IMR-90 (cell line): ENCODE measurements at regions not wholly inside any gene's neighbourhood (a gene's known extent, or its start where the extent isn't known, plus 50 kb on each side); places are given as distances from the start of the nearest gene placed in this dataset.

Experiments used
- ATAC-seq: fragments of 200-7000 bp; cut with Tn5 transposase; 2 replicates; pipeline ENCODE4 v1.9.1; 2020; ENCODE audit warnings: low read depth, mild to moderate bottlenecking, moderate library complexity
- BruUV-seq: library from RNA; stranded (reverse); fragments of 400-500 nt; replicated peaks from 2 replicates; lab custom pipeline; 2021; lab: Mats Ljungman, UMichigan
- CTCF ChIA-PET: fragments of 300-600 bp; formaldehyde crosslinking; extraction: SDS; loops from one replicate; lab custom pipeline; 2021; ENCODE audit warnings: antibody characterized with exemption; lab: Yijun Ruan, JAX
- POLR2A ChIA-PET: fragments of 300-600 bp; sonication (Branson Sonifier 250); formaldehyde crosslinking; loops from one replicate; lab custom pipeline; 2022; ENCODE audit warnings: antibody characterized with exemption; ENCODE audit not compliant: unreplicated experiment; lab: Charles Lee
- DNase-seq: peaks from one replicate; pipeline ENCODE4 v3.0.0; 2013
- H2AFZ ChIP-seq: replicated peaks from 2 replicates; pipeline ENCODE3; 2013; ENCODE audit warnings: low read length, mild to moderate bottlenecking; ENCODE audit not compliant: poor library complexity
- H2AK5ac ChIP-seq: 2 replicates; pipeline ENCODE4 v1.6.1; 2013; ENCODE audit warnings: low read depth, low read length, inconsistent platforms
- H2AK9ac ChIP-seq: replicated peaks from 2 replicates; pipeline ENCODE3; 2013; ENCODE audit warnings: mild to moderate bottlenecking, low read depth, low read length, moderate library complexity; ENCODE audit not compliant: poor library complexity
- H2BK120ac ChIP-seq: 2 replicates; pipeline ENCODE4 v1.6.1; 2013; ENCODE audit warnings: low read depth, low read length, inconsistent platforms
- H2BK15ac ChIP-seq: 3 replicates; pipeline ENCODE4 v1.6.1; 2013; ENCODE audit warnings: low read depth, low read length, inconsistent platforms
- H2BK20ac ChIP-seq: 2 replicates; pipeline ENCODE4 v1.6.1; 2013; ENCODE audit warnings: low read depth, mild to moderate bottlenecking, inconsistent platforms, low read length, moderate library complexity
- H2BK5ac ChIP-seq: 2 replicates; pipeline ENCODE4 v1.6.1; 2013; ENCODE audit warnings: mild to moderate bottlenecking, low read depth, low read length, inconsistent platforms; ENCODE audit not compliant: poor library complexity, severe bottlenecking
- H3K14ac ChIP-seq: replicated peaks from 2 replicates; pipeline ENCODE4 v1.6.1; 2013; ENCODE audit warnings: low read depth, low read length, inconsistent platforms
- H3K18ac ChIP-seq: 2 replicates; pipeline ENCODE4 v1.6.1; 2013; ENCODE audit warnings: low read depth, low read length, control low read depth
- H3K23ac ChIP-seq: 2 replicates; pipeline ENCODE4 v1.6.1; 2013; ENCODE audit warnings: low read depth, low read length, inconsistent platforms
- H3K27ac ChIP-seq: 2 replicates; pipeline ENCODE4 v1.5.1; 2013; ENCODE audit warnings: mild to moderate bottlenecking, control low read depth, low read length; ENCODE audit not compliant: insufficient read depth
- H3K27me3 ChIP-seq: 2 replicates; pipeline ENCODE4 v1.6.1; 2013; ENCODE audit warnings: low read length; ENCODE audit not compliant: control insufficient read depth, insufficient read depth
- H3K36me3 ChIP-seq: 2 replicates; pipeline ENCODE4 v1.6.1; 2013; ENCODE audit warnings: low read length, mixed read lengths; ENCODE audit not compliant: control insufficient read depth, insufficient read depth
- H3K4ac ChIP-seq: 2 replicates; pipeline ENCODE4 v1.6.1; 2013; ENCODE audit warnings: low read depth, low read length, inconsistent platforms
- H3K4me1 ChIP-seq: 2 replicates; pipeline ENCODE4 v1.6.1; 2013; ENCODE audit warnings: low read length, mixed read lengths; ENCODE audit not compliant: control insufficient read depth, insufficient read depth
- H3K4me2 ChIP-seq: 2 replicates; pipeline ENCODE4 v1.6.1; 2013; ENCODE audit warnings: low read depth, mild to moderate bottlenecking, control low read depth, low read length, moderate library complexity
- H3K4me3 ChIP-seq: 2 replicates; pipeline ENCODE4 v1.5.1; 2013; ENCODE audit warnings: low read depth, mild to moderate bottlenecking, control low read depth, low read length, moderate library complexity; ENCODE audit not compliant: insufficient read depth
- H3K56ac ChIP-seq: 2 replicates; pipeline ENCODE4 v1.6.1; 2013; ENCODE audit warnings: low read length, inconsistent platforms; ENCODE audit not compliant: insufficient read depth; ENCODE audit errors: extremely low read depth
- H3K79me1 ChIP-seq, 2 experiments: 2 replicates each; pipeline ENCODE4 v1.6.1; 2013; ENCODE audit warnings: low read length in 2 of 2, inconsistent platforms in 1 of 2, low read depth in 1 of 2
- H3K9ac ChIP-seq: 2 replicates; pipeline ENCODE4 v1.6.1; 2013; ENCODE audit warnings: low read depth, low read length, control low read depth
- H3K9me1 ChIP-seq: 2 replicates; pipeline ENCODE4 v1.6.1; 2013; ENCODE audit warnings: low read length, inconsistent platforms; ENCODE audit not compliant: insufficient read depth
- H3K9me3 ChIP-seq: 2 replicates; pipeline ENCODE4 v1.6.1; 2013; ENCODE audit warnings: low read length; ENCODE audit not compliant: control insufficient read depth, insufficient read depth
- H4K20me1 ChIP-seq: 2 replicates; pipeline ENCODE4 v1.6.1; 2013; ENCODE audit warnings: low read length, inconsistent platforms; ENCODE audit not compliant: insufficient read depth
- H4K5ac ChIP-seq: 2 replicates; pipeline ENCODE4 v1.6.1; 2013; ENCODE audit warnings: mild to moderate bottlenecking, low read depth, low read length, control low read depth
- H4K8ac ChIP-seq, 2 experiments: 2 replicates each; pipeline ENCODE4 v1.6.1; 2013; ENCODE audit warnings: low read depth in 2 of 2, low read length in 2 of 2, control low read depth in 1 of 2, inconsistent platforms in 1 of 2
- H4K91ac ChIP-seq: 2 replicates; pipeline ENCODE4 v1.6.1; 2013; ENCODE audit warnings: low read depth, low read length, inconsistent platforms; ENCODE audit not compliant: insufficient read depth
- BHLHE40 ChIP-seq: fragments of 150-350 bp; IDR thresholded peaks from 2 replicates; pipeline ENCODE4 v1.6.1; 2016; ENCODE audit warnings: mild to moderate bottlenecking, low read depth, low read length
- CEBPB ChIP-seq: IDR thresholded peaks from 2 replicates; pipeline ENCODE4 v1.6.1; 2012; ENCODE audit warnings: low read depth, low read length, improper control_type of control experiment
- CHD1 ChIP-seq: IDR thresholded peaks from 2 replicates; pipeline ENCODE4 v1.6.1; 2012; ENCODE audit warnings: low read depth, low read length, improper control_type of control experiment
- CTCF ChIP-seq: conservative IDR thresholded peaks from 2 replicates; pipeline ENCODE4 v1.5.1; 2012; ENCODE audit warnings: mild to moderate bottlenecking, low read depth, low read length, improper control_type of control experiment
- FOS ChIP-seq: fragments of 150-350 bp; IDR thresholded peaks from 2 replicates; pipeline ENCODE4 v1.6.1; 2016; ENCODE audit warnings: low read depth, low read length
- MAFK ChIP-seq: IDR thresholded peaks from 2 replicates; pipeline ENCODE4 v1.6.1; 2012; ENCODE audit warnings: low read depth, low read length, improper control_type of control experiment
- MAZ ChIP-seq: IDR thresholded peaks from 2 replicates; pipeline ENCODE4 v1.6.1; 2012; ENCODE audit warnings: low read depth, mild to moderate bottlenecking, low read length, improper control_type of control experiment, moderate library complexity, borderline replicate concordance
- MXI1 ChIP-seq: IDR thresholded peaks from 2 replicates; pipeline ENCODE4 v1.6.1; 2012; ENCODE audit warnings: low read depth, mild to moderate bottlenecking, low read length, moderate library complexity, borderline replicate concordance
- NFE2L2 ChIP-seq: fragments of 150-350 bp; IDR thresholded peaks from 2 replicates; pipeline ENCODE4 v1.6.1; 2016; ENCODE audit warnings: low read depth, mild to moderate bottlenecking, low read length
- POLR2A ChIP-seq: IDR thresholded peaks from 2 replicates; pipeline ENCODE4 v1.6.1; 2012; ENCODE audit warnings: mild to moderate bottlenecking, low read depth, low read length
- RAD21 ChIP-seq: IDR thresholded peaks from 2 replicates; pipeline ENCODE4 v1.6.1; 2012; ENCODE audit warnings: low read length, improper control_type of control experiment
- RCOR1 ChIP-seq: IDR thresholded peaks from 2 replicates; pipeline ENCODE4 v1.6.1; 2012; ENCODE audit warnings: mild to moderate bottlenecking, low read length, improper control_type of control experiment; ENCODE audit not compliant: insufficient replicate concordance
- RFX5 ChIP-seq: IDR thresholded peaks from 2 replicates; pipeline ENCODE4 v1.8.0; 2012; ENCODE audit warnings: low read depth, mild to moderate bottlenecking, low read length, moderate library complexity
- SMC3 ChIP-seq: fragments of 150-350 bp; IDR thresholded peaks from 2 replicates; pipeline ENCODE4 v1.6.1; 2016; ENCODE audit warnings: low read depth, mild to moderate bottlenecking, antibody characterized with exemption, low read length, moderate library complexity
- WGBS, 2 experiments: methylation state at CpG; one replicate each; pipeline versions ENCODE4 v1.1.5 to v1.1.7; 2013; ENCODE audit warnings: missing lambda C conversion rate in 2 of 2; ENCODE audit not compliant: insufficient read length in 1 of 2; ENCODE audit errors: extremely low coverage in 2 of 2; 5-methylcytosine and 5-hydroxymethylcytosine counted together
- dilution Hi-C: fragments of 300-500 bp; cut with HindIII; formaldehyde crosslinking; loops from one replicate; pipeline ENCODE4 v1.14.3; 2018; ENCODE audit warnings: low sequenced_read_pairs; ENCODE audit not compliant: unreplicated experiment
- in situ Hi-C: fragments of 300-500 bp; cut with MboI; formaldehyde crosslinking; loops from 3 replicates; pipeline ENCODE4 v1.14.3; 2019; ENCODE audit warnings: low sequenced_read_pairs, inconsistent platforms, mixed read lengths
- intact Hi-C: fragments of 100-400 bp; cut with micrococcal nuclease; formaldehyde crosslinking; loops from 2 replicates; pipeline ENCODE4 v1.10.0; 2022
- TF ChIP-seq, protein P1 (sequence below): fragments of 150-350 bp; IDR thresholded peaks from 2 replicates; pipeline ENCODE4 v1.6.1; 2016; ENCODE audit warnings: low read depth, mild to moderate bottlenecking, low read length, moderate library complexity, borderline replicate concordance
- TF ChIP-seq, protein P2 (sequence below): fragments of 150-350 bp; IDR thresholded peaks from 2 replicates; pipeline ENCODE4 v1.6.1; 2017; ENCODE audit warnings: mild to moderate bottlenecking, antibody characterized with exemption, low read length, low read depth

GRCh38 chr9:106334081-106334480, 528.9 kb upstream of the ZNF462 start:
- H3K23ac ChIP-seq: no peak overlapping the region
- intact Hi-C loops: no loop called here
- H3K14ac ChIP-seq: no peak overlapping the region
- H2AFZ ChIP-seq: no peak overlapping the region
- no CpG with 5 or more reads among the region's 4 CpGs for WGBS, 2 experiments
- no peak overlapping the region for H3K18ac ChIP-seq
- H2BK120ac ChIP-seq: no peak overlapping the region
- no peaks in the 10 kb centered on the region for H3K36me3 ChIP-seq
- TF ChIP-seq, protein P1, sequence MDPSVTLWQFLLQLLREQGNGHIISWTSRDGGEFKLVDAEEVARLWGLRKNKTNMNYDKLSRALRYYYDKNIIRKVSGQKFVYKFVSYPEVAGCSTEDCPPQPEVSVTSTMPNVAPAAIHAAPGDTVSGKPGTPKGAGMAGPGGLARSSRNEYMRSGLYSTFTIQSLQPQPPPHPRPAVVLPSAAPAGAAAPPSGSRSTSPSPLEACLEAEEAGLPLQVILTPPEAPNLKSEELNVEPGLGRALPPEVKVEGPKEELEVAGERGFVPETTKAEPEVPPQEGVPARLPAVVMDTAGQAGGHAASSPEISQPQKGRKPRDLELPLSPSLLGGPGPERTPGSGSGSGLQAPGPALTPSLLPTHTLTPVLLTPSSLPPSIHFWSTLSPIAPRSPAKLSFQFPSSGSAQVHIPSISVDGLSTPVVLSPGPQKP: no peak
- TF ChIP-seq CHD1 (no peak), POLR2A (no peak), MAFK (no peak), RAD21 (no peak), BHLHE40 (no peak), MAZ (no peak), CEBPB (no peak), MXI1 (no peak), FOS (no peak), RCOR1 (no peak), RFX5 (no peak), SMC3 (no peak), CTCF (no peak), NFE2L2 (no peak)
- TF ChIP-seq, protein P2, sequence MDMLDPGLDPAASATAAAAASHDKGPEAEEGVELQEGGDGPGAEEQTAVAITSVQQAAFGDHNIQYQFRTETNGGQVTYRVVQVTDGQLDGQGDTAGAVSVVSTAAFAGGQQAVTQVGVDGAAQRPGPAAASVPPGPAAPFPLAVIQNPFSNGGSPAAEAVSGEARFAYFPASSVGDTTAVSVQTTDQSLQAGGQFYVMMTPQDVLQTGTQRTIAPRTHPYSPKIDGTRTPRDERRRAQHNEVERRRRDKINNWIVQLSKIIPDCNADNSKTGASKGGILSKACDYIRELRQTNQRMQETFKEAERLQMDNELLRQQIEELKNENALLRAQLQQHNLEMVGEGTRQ: no peak
- POLR2A ChIA-PET: no interaction called here
- H3K27ac ChIP-seq: no peak overlapping the region
- H2BK5ac ChIP-seq: no peak overlapping the region
- no peaks in the 10 kb centered on the region for H3K79me1 ChIP-seq
- DNase-seq (no peak), ATAC-seq (no peak)
- no peak overlapping the region for H2BK20ac ChIP-seq
- H4K8ac ChIP-seq: no peak overlapping the region
- no peak overlapping the region for H4K5ac ChIP-seq
- H3K56ac ChIP-seq: no peak overlapping the region
- H2AK5ac ChIP-seq: no peak overlapping the region
- CTCF ChIA-PET: no interaction called here
- H3K4me2 ChIP-seq: no peak overlapping the region
- H3K9me1 ChIP-seq: no peaks in the 10 kb centered on the region
- H3K4me3 ChIP-seq: no peak overlapping the region
- no peak overlapping the region for H4K91ac ChIP-seq
- H3K4me1 ChIP-seq: no peaks in the 10 kb centered on the region
- dilution Hi-C loops: no loop called here
- H2BK15ac ChIP-seq: no peak overlapping the region
- in situ Hi-C loops: no loop called here
- H2AK9ac ChIP-seq: no peak overlapping the region
- H3K9ac ChIP-seq: no peak overlapping the region
- H3K27me3 ChIP-seq: no peaks in the 10 kb centered on the region
- BruUV-seq: no TSS peak
- H3K9me3 ChIP-seq: no peaks in the 10 kb centered on the region
- no peaks in the 10 kb centered on the region for H4K20me1 ChIP-seq
- H3K4ac ChIP-seq: no peak overlapping the region
